K562 (cell line): ENCODE measurements at regions not wholly inside any gene's neighbourhood (a gene's known extent, or its start where the extent isn't known, plus 50 kb on each side); places are given as distances from the start of the nearest gene placed in this dataset.

Experiments used
- CTCF ChIP-seq, 3 experiments: IDR thresholded peaks in 2 of 3; conservative IDR thresholded peaks in 1 of 3; 2 replicates each; pipeline ENCODE4 v1.5.1; 2011 to 2012; ENCODE audit warnings: low read length in 3 of 3, mild to moderate bottlenecking in 3 of 3, control low read depth in 2 of 3, improper control_type of control experiment in 1 of 3, inconsistent platforms in 1 of 3, low read depth in 1 of 3, mixed read lengths in 1 of 3, moderate library complexity in 1 of 3; ENCODE audit not compliant: insufficient read depth in 2 of 3
- JUNB ChIP-seq: fragments of 450-650 bp; formaldehyde crosslinking; conservative IDR thresholded peaks from 2 replicates; pipeline ENCODE4 v1.4.0; 2020; ENCODE audit warnings: mild to moderate bottlenecking
- RAD51 ChIP-seq: fragments of 450-650 bp; IDR thresholded peaks from 2 replicates; pipeline ENCODE4 v1.7.1; 2016; ENCODE audit warnings: low read depth, mild to moderate bottlenecking, borderline replicate concordance
- RUNX1 ChIP-seq: sonication (generic); IDR thresholded peaks from 2 replicates; pipeline ENCODE4 v1.6.1; 2016; ENCODE audit warnings: antibody characterized with exemption, low read depth
- ZNF780A ChIP-seq: fragments of 250-450 bp; sonication (Bioruptor Pico); IDR thresholded peaks from 2 replicates; pipeline ENCODE4 v1.5.0; 2021; ENCODE audit warnings: mild to moderate bottlenecking

- TF ChIP-seq ZNF780A (no peak), CTCF (IDR thresholded peaks at IDR 0.05 in 2 of 3, conservative IDR thresholded peaks at IDR 0.05 in 1 of 3; ENCODE audit: insufficient read depth in 2 of 3, low read depth in 1 of 3, low read length in 3 of 3) (no peak), RUNX1 (no peak), RAD51 (no peak), JUNB (no peak)
Measured at GRCh38 chr7:46745707-46746090, 824.6 kb upstream of the IGFBP3 start.
